Uterus (tissue), 3 donors: ENCODE measurements at regions not wholly inside any gene's neighbourhood (a gene's known extent, or its start where the extent isn't known, plus 50 kb on each side); places are given as distances from the start of the nearest gene placed in this dataset.

ENCODE experiments used
- DNase-seq, 2 donors: peaks; one replicate each; pipeline ENCODE4 v3.0.0-alpha.2; 2019 to 2020
- H3K27ac ChIP-seq, 2 donors: fragments of 200-600 bp; sonication (generic); 1 replicate in 1 of 2; 2 replicates in 1 of 2; pipeline ENCODE4 v1.5.1; 2016 to 2018
- H3K27me3 ChIP-seq, 2 donors: fragments of 200-600 bp; sonication (generic); one replicate each; pipeline ENCODE4 v1.5.1; 2018 to 2019; ENCODE audit warnings: control low read depth in 1 of 2
- H3K36me3 ChIP-seq, 2 donors: fragments of 200-600 bp; sonication (generic); one replicate each; pipeline ENCODE4 v1.5.1; 2019; ENCODE audit warnings: control low read depth in 1 of 2
- H3K4me1 ChIP-seq, 2 donors: fragments of 200-600 bp; sonication (generic); one replicate each; pipeline ENCODE4 v1.5.1; 2018 to 2019; ENCODE audit warnings: control low read depth in 1 of 2
- H3K4me3 ChIP-seq, 2 donors: fragments of 200-600 bp; sonication (generic); 1 replicate in 1 of 2; 2 replicates in 1 of 2; pipeline ENCODE4 v1.5.1; 2018 to 2019; ENCODE audit warnings: mild to moderate bottlenecking in 1 of 2
- H3K9me3 ChIP-seq, 2 donors: fragments of 200-600 bp; sonication (generic); one replicate each; pipeline ENCODE4 v1.5.1; 2019; ENCODE audit warnings: control low read depth in 1 of 2
- POLR2A ChIP-seq, 2 donors: fragments of 450-650 bp; IDR thresholded peaks; one replicate each; pipeline ENCODE4 v1.6.1; 2016; ENCODE audit warnings: antibody characterized with exemption in 2 of 2, mild to moderate bottlenecking in 1 of 2, moderate library complexity in 1 of 2
- intact Hi-C: fragments of 100-400 bp; cut with DNase I; formaldehyde crosslinking; loops from one replicate; pipeline ENCODE4 v1.15.1; 2023; ENCODE audit warnings: low total_unique reads
- TF ChIP-seq, protein P1 (sequence below), 4 experiments: fragments of 200-600 bp in 2 of 4; fragments of 450-650 bp in 2 of 4; sonication (generic) in 2 of 4; IDR thresholded peaks; one replicate each; pipeline ENCODE4 v1.5.1; 2016 to 2019; ENCODE audit warnings: antibody characterized with exemption in 4 of 4, mild to moderate bottlenecking in 2 of 4, moderate library complexity in 1 of 4
- donor health status: DM: yes; HTN: yes; CAD: no.

- intact Hi-C loops: no loop called here
- H3K36me3 ChIP-seq: no peaks in the 10 kb centered on the region
- H3K4me1 ChIP-seq: no peaks in the 10 kb centered on the region
- H3K4me3 ChIP-seq: no peak overlapping the region
- TF ChIP-seq, protein P1, sequence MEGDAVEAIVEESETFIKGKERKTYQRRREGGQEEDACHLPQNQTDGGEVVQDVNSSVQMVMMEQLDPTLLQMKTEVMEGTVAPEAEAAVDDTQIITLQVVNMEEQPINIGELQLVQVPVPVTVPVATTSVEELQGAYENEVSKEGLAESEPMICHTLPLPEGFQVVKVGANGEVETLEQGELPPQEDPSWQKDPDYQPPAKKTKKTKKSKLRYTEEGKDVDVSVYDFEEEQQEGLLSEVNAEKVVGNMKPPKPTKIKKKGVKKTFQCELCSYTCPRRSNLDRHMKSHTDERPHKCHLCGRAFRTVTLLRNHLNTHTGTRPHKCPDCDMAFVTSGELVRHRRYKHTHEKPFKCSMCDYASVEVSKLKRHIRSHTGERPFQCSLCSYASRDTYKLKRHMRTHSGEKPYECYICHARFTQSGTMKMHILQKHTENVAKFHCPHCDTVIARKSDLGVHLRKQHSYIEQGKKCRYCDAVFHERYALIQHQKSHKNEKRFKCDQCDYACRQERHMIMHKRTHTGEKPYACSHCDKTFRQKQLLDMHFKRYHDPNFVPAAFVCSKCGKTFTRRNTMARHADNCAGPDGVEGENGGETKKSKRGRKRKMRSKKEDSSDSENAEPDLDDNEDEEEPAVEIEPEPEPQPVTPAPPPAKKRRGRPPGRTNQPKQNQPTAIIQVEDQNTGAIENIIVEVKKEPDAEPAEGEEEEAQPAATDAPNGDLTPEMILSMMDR (IDR thresholded peaks at IDR 0.05): no peak
- no peak for TF ChIP-seq POLR2A (IDR thresholded peaks at IDR 0.05)
- no peak overlapping the region for H3K27ac ChIP-seq
- no peaks in the 10 kb centered on the region for H3K9me3 ChIP-seq
- no peaks in the 10 kb centered on the region for H3K27me3 ChIP-seq
- DNase-seq: no peak
Observed at GRCh38 chr21:25512095-25513081, 94.9 kb downstream of the MRPL39 start.

DNA sequence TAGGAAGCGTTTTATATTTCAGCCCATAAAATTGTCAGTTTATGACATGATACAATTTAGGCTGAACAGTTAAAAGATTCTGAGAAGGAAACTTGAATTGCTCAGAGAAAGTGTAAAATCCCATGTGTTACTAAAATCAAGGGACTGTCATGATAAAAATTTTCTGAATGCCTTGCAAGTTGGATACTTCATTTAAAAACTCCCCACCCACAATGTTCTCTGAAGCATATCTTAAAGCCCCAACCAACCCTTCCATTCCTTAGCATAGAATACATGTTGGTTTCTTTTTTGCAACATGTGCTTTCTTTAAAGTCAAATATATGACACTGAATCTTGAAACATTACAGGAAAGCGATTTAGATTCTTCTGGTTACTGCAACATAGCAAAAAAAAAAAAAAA, 97.4 kb downstream of the MRPL39 start:
- no peaks in the 10 kb centered on the region for H3K4me1 ChIP-seq
- H3K27ac ChIP-seq: no peak overlapping the region
- TF ChIP-seq, protein P1 (IDR thresholded peaks at IDR 0.05): no peak
- TF ChIP-seq POLR2A (IDR thresholded peaks at IDR 0.05): no peak
- intact Hi-C loops: no loop called here
- H3K9me3 ChIP-seq: no peaks in the 10 kb centered on the region
- H3K36me3 ChIP-seq: no peaks in the 10 kb centered on the region
- DNase-seq: no peak
- no peak overlapping the region for H3K4me3 ChIP-seq
- H3K27me3 ChIP-seq: no peaks in the 10 kb centered on the region

DNA sequence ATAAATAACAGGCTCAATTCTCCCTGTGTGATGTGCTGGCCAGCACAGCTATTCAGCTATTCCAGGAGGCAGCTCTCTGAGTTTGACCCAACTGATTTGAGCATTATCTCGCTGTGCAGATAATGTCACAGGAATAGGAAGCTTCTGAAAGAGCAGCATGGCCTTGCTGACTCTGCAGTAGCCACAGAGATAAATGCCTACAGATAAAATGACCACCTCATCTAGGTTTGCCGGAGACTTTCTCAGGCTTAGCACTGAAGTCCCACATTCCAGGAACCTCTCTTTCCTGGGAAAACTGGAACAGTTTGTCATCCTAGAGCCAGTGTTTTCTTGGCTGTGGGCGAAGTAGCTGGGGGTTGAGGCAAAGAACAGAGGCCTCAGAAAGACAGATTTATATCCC, 98.9 kb downstream of the MRPL39 start:
- H3K36me3 ChIP-seq: no peaks in the 10 kb centered on the region
- TF ChIP-seq, protein P1 (IDR thresholded peaks at IDR 0.05): no peak
- no peak for TF ChIP-seq POLR2A (IDR thresholded peaks at IDR 0.05)
- H3K9me3 ChIP-seq: no peaks in the 10 kb centered on the region
- no peak for DNase-seq
- no peaks in the 10 kb centered on the region for H3K4me1 ChIP-seq
- no peak overlapping the region for H3K4me3 ChIP-seq
- intact Hi-C loops: no loop called here
- no peaks in the 10 kb centered on the region for H3K27me3 ChIP-seq
- no peak overlapping the region for H3K27ac ChIP-seq

- no peaks in the 10 kb centered on the region for H3K4me1 ChIP-seq
- H3K27ac ChIP-seq: no peak overlapping the region
- H3K36me3 ChIP-seq: no peaks in the 10 kb centered on the region
- no peak overlapping the region for H3K4me3 ChIP-seq
- H3K9me3 ChIP-seq: no peaks in the 10 kb centered on the region
- intact Hi-C loops: no loop called here
- no peak for DNase-seq
- H3K27me3 ChIP-seq: no peaks in the 10 kb centered on the region
- TF ChIP-seq POLR2A (IDR thresholded peaks at IDR 0.05): no peak
- TF ChIP-seq, protein P1 (IDR thresholded peaks at IDR 0.05): no peak
Observed at GRCh38 chr21:25507522-25507921, 99.8 kb downstream of the MRPL39 start.

- Histone ChIP-seq H3K4me1 (no peaks in the 10 kb centered on the region), H3K9me3 (no peaks in the 10 kb centered on the region), H3K4me3 (no peak overlapping the region), H3K27ac (no peak overlapping the region), H3K27me3 (no peaks in the 10 kb centered on the region), H3K36me3 (no peaks in the 10 kb centered on the region)
- DNase-seq: no peak
- TF ChIP-seq POLR2A (IDR thresholded peaks at IDR 0.05): no peak
- TF ChIP-seq, protein P1 (IDR thresholded peaks at IDR 0.05): no peak
- intact Hi-C loops: no loop called here
Observed at GRCh38 chr21:25506887-25507286, 100.4 kb downstream of the MRPL39 start.
